ENCODE measurements at regions not wholly inside any gene's neighbourhood (a gene's known extent, or its start where the extent isn't known, plus 50 kb on each side); places are given as distances from the start of the nearest gene placed in this dataset.

- Mint-ChIP-seq H3K36me3 (ENCODE audit: low read depth) (no peaks in the 10 kb centered on the region), H3K27ac (no peak overlapping the region), H3K27me3 (ENCODE audit: insufficient read depth, low read depth, poor library complexity) (peaks cover 5% of the 10 kb centered on the region), H3K9me3 (peaks cover 4% of the 10 kb centered on the region), H3K4me3 (no peak overlapping the region), H3K4me1 (no peaks in the 10 kb centered on the region; the same call in 2 of the 3 replicates)
- ATAC-seq (no peak), DNase-seq (ENCODE audit: low spot score) (no peak)
- Histone ChIP-seq H3K27me3 (ENCODE audit: insufficient read depth) (no peaks in the 10 kb centered on the region), H4K20me1 (replicated peaks; ENCODE audit: insufficient read depth) (no peaks in the 10 kb centered on the region), H3K36me3 (ENCODE audit: insufficient read depth) (no peaks in the 10 kb centered on the region), H3K79me2 (replicated peaks; ENCODE audit: insufficient read depth) (no peaks in the 10 kb centered on the region), H3K27ac (ENCODE audit: low read depth) (no peak overlapping the region), H3K4me1 (ENCODE audit: insufficient read depth) (no peaks in the 10 kb centered on the region), H2AFZ (no peak overlapping the region), H3F3A (replicated peaks; ENCODE audit: low read depth) (no peaks in the 10 kb centered on the region), H3K9me2 (ENCODE audit: insufficient read depth) (0 out of 2 replicates have a peak, but pooled peaks cover 4% of the 10 kb centered on the region), H3K4me3 (no peak overlapping the region), H3K4me2 (no peak overlapping the region)
- no peak for TF ChIP-seq ZNF331 (CRISPR knock-in tag; IDR thresholded peaks at IDR 0.05; ENCODE audit: low read depth)
- no peak for TF ChIP-seq ZNF114 (CRISPR knock-in tag; IDR thresholded peaks at IDR 0.05)
- no peak for TF ChIP-seq NANOG (IDR thresholded peaks at IDR 0.05; ENCODE audit: borderline replicate concordance)
- no peak for TF ChIP-seq REST (IDR thresholded peaks at IDR 0.05; ENCODE audit: unreplicated experiment)
- TF ChIP-seq ETS1 (IDR thresholded peaks at IDR 0.05): no peak
- TF ChIP-seq EZH2 (IDR thresholded peaks at IDR 0.05; ENCODE audit: low read depth, unreplicated experiment): no peak
- TF ChIP-seq POLR2AphosphoS5 (IDR thresholded peaks at IDR 0.05; ENCODE audit: low read depth): no peak
- TF ChIP-seq STAT1 (IDR thresholded peaks at IDR 0.05; ENCODE audit: unreplicated experiment): no peak
- TF ChIP-seq CREB1 (CRISPR knock-in tag; IDR thresholded peaks at IDR 0.05; ENCODE audit: low read depth): no peak
- no peak for TF ChIP-seq JUNB (IDR thresholded peaks at IDR 0.05; ENCODE audit: unreplicated experiment)
Observed at GRCh38 chr2:12847694-12848575, 131.2 kb downstream of the TRIB2 start.

GRCh38 chr2:12852135-12852534 is 135.4 kb downstream of the TRIB2 start:
- H3K4me3 ChIP-seq: no peak overlapping the region
- H3K79me2 ChIP-seq (replicated peaks; ENCODE audit: insufficient read depth): no peaks in the 10 kb centered on the region
- no peaks in the 10 kb centered on the region for H4K20me1 ChIP-seq (replicated peaks; ENCODE audit: insufficient read depth)
- no peak overlapping the region for H3K4me2 ChIP-seq
- H2AFZ ChIP-seq: no peak overlapping the region
- 0 out of 2 replicates have a peak, but pooled peaks cover 4% of the 10 kb centered on the region for H3K9me2 ChIP-seq (ENCODE audit: insufficient read depth)
- Mint-ChIP-seq H3K36me3 (ENCODE audit: low read depth) (no peaks in the 10 kb centered on the region), H3K27me3 (ENCODE audit: insufficient read depth, low read depth, poor library complexity) (peaks cover 5% of the 10 kb centered on the region), H3K4me1 (no peaks in the 10 kb centered on the region), H3K4me3 (no peak overlapping the region), H3K9me3 (peaks cover 24% of the 10 kb centered on the region), H3K27ac (no peak overlapping the region)
- no peaks in the 10 kb centered on the region for H3K36me3 ChIP-seq (ENCODE audit: insufficient read depth)
- H3K27ac ChIP-seq (ENCODE audit: low read depth): no peak overlapping the region
- H3K27me3 ChIP-seq (ENCODE audit: insufficient read depth): no peaks in the 10 kb centered on the region
- H3K4me1 ChIP-seq (ENCODE audit: insufficient read depth): no peaks in the 10 kb centered on the region
- ATAC-seq (no peak), DNase-seq (ENCODE audit: low spot score) (no peak)
- H3F3A ChIP-seq (replicated peaks; ENCODE audit: low read depth): no peaks in the 10 kb centered on the region
- no peak for TF ChIP-seq NANOG (IDR thresholded peaks at IDR 0.05; ENCODE audit: borderline replicate concordance)
- TF ChIP-seq STAT1 (IDR thresholded peaks at IDR 0.05; ENCODE audit: unreplicated experiment): no peak
- TF ChIP-seq ETS1 (IDR thresholded peaks at IDR 0.05): no peak
